GM18498 (cell line): ENCODE measurements at regions not wholly inside any gene's neighbourhood (a gene's known extent, or its start where the extent isn't known, plus 50 kb on each side); places are given as distances from the start of the nearest gene placed in this dataset.

Source experiments
- ATAC-seq: cut with Tn5 transposase; IDR thresholded peaks from one replicate; pipeline ENCODE4 v1.9.1; 2021; ENCODE audit warnings: mild to moderate bottlenecking, moderate library complexity; ENCODE audit not compliant: unreplicated experiment

- no peak for ATAC-seq
Observed at GRCh38 chr10:28853195-28853594, 175.9 kb downstream of the BAMBI start.

GRCh38 chr10:28857164-28857563 is 179.8 kb downstream of the BAMBI start:
- ATAC-seq, result no peak

- no peak for ATAC-seq
Observed at GRCh38 chr10:28858646-28859045, 181.3 kb downstream of the BAMBI start.

GRCh38 chr10:28859791-28860190 is 182.5 kb downstream of the BAMBI start:
- no peak for ATAC-seq

- no peak for ATAC-seq
Observed at GRCh38 chr10:28862219-28862618, 184.9 kb downstream of the BAMBI start.

GRCh38 chr10:28869606-28870201 is 192.4 kb downstream of the BAMBI start:
- ATAC-seq, result no peak

GRCh38 chr10:28871665-28872064 is 194.3 kb downstream of the BAMBI start:
- ATAC-seq, result no peak

GRCh38 chr10:28872587-28873165 is 195.4 kb downstream of the BAMBI start:
- no peak for ATAC-seq

GRCh38 chr10:28873540-28873939 is 196.2 kb downstream of the BAMBI start:
- peak; percentile 54 for ATAC-seq

- ATAC-seq, result no peak
Observed at GRCh38 chr10:28874210-28874609, 196.9 kb downstream of the BAMBI start.

GRCh38 chr10:28875549-28876081 is 198.3 kb downstream of the BAMBI start:
- ATAC-seq, result no peak

GRCh38 chr10:28878236-28878970 is 201.1 kb downstream of the BAMBI start:
- no peak for ATAC-seq

GRCh38 chr10:28879246-28879645 is 201.9 kb downstream of the BAMBI start:
- no peak for ATAC-seq

GRCh38 chr10:28879875-28880682 is 202.8 kb downstream of the BAMBI start:
- no peak for ATAC-seq

GRCh38 chr10:28880683-28880950 is 203.3 kb downstream of the BAMBI start:
- no peak for ATAC-seq

- ATAC-seq, result no peak
Observed at GRCh38 chr10:28881171-28881882, 204.0 kb downstream of the BAMBI start.

- ATAC-seq, result no peak
Observed at GRCh38 chr10:28883741-28884423, 206.6 kb downstream of the BAMBI start.

- ATAC-seq, result no peak
Observed at GRCh38 chr10:28890121-28890950, 213.0 kb downstream of the BAMBI start.

- ATAC-seq, result no peak
Observed at GRCh38 chr10:28891058-28891713, 213.9 kb downstream of the BAMBI start.
